ENCODE measurements at regions not wholly inside any gene's neighbourhood (a gene's known extent, or its start where the extent isn't known, plus 50 kb on each side); places are given as distances from the start of the nearest gene placed in this dataset.

- TF ChIP-seq, protein P1, sequence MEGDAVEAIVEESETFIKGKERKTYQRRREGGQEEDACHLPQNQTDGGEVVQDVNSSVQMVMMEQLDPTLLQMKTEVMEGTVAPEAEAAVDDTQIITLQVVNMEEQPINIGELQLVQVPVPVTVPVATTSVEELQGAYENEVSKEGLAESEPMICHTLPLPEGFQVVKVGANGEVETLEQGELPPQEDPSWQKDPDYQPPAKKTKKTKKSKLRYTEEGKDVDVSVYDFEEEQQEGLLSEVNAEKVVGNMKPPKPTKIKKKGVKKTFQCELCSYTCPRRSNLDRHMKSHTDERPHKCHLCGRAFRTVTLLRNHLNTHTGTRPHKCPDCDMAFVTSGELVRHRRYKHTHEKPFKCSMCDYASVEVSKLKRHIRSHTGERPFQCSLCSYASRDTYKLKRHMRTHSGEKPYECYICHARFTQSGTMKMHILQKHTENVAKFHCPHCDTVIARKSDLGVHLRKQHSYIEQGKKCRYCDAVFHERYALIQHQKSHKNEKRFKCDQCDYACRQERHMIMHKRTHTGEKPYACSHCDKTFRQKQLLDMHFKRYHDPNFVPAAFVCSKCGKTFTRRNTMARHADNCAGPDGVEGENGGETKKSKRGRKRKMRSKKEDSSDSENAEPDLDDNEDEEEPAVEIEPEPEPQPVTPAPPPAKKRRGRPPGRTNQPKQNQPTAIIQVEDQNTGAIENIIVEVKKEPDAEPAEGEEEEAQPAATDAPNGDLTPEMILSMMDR (conservative IDR thresholded peaks at IDR 0.05; ENCODE audit: low read depth, low read length) = no peak
- TF ChIP-seq EZH2 (IDR thresholded peaks at IDR 0.05; ENCODE audit: low read length, unreplicated experiment) (no peak), EZH2phosphoT487 (IDR thresholded peaks at IDR 0.05; ENCODE audit: borderline replicate concordance, low read length) (no peak)
Observed at GRCh38 chr2:195044801-195045200, 612.2 kb upstream of the SLC39A10 start.
